K562 (cell line): ENCODE measurements at regions not wholly inside any gene's neighbourhood (a gene's known extent, or its start where the extent isn't known, plus 50 kb on each side); places are given as distances from the start of the nearest gene placed in this dataset.

ENCODE experiments used
- CTCF ChIP-seq, 3 experiments: IDR thresholded peaks in 2 of 3; conservative IDR thresholded peaks in 1 of 3; 2 replicates each; pipeline ENCODE4 v1.5.1; 2011 to 2012; ENCODE audit warnings: low read length in 3 of 3, mild to moderate bottlenecking in 3 of 3, control low read depth in 2 of 3, improper control_type of control experiment in 1 of 3, inconsistent platforms in 1 of 3, low read depth in 1 of 3, mixed read lengths in 1 of 3, moderate library complexity in 1 of 3; ENCODE audit not compliant: insufficient read depth in 2 of 3
- FOXM1 ChIP-seq, 2 experiments: fragments of 450-650 bp in 1 of 2; sonication (generic) in 1 of 2; formaldehyde crosslinking in 1 of 2; IDR thresholded peaks; 2 replicates each; pipeline versions ENCODE4 v1.6.1 to v1.9.0; 2017 to 2022; ENCODE audit warnings: low read depth in 2 of 2, mild to moderate bottlenecking in 2 of 2, missing genetic modification reagents in 1 of 2, moderate library complexity in 1 of 2
- HLTF ChIP-seq: fragments of 450-650 bp; IDR thresholded peaks from 2 replicates; pipeline ENCODE4 v1.6.1; 2016
- MAFF ChIP-seq: IDR thresholded peaks from 2 replicates; pipeline ENCODE4 v1.6.1; 2012; ENCODE audit warnings: low read length, improper control_type of control experiment
- NCOA2 ChIP-seq, 2 experiments: fragments of 450-650 bp; IDR thresholded peaks; 2 replicates each; pipeline ENCODE4 v1.6.1; 2018; ENCODE audit warnings: mild to moderate bottlenecking in 2 of 2, moderate library complexity in 1 of 2; ENCODE audit not compliant: partially characterized antibody in 2 of 2
- NR2F6 ChIP-seq: fragments of 450-650 bp; formaldehyde crosslinking; IDR thresholded peaks from 2 replicates; pipeline ENCODE4 v1.4.0; 2020; ENCODE audit warnings: mild to moderate bottlenecking
- ZBTB9 ChIP-seq: fragments of 450-650 bp; formaldehyde crosslinking; IDR thresholded peaks from 2 replicates; pipeline ENCODE4 v1.4.0; 2020; ENCODE audit warnings: mild to moderate bottlenecking, moderate library complexity

GRCh38 chr6:62974452-62974851 is 236.8 kb upstream of the FKBP1C start:
- no peak for TF ChIP-seq CTCF (IDR thresholded peaks at IDR 0.05 in 2 of 3, conservative IDR thresholded peaks at IDR 0.05 in 1 of 3; ENCODE audit: insufficient read depth in 2 of 3, low read depth in 1 of 3, low read length in 3 of 3)
- no peak for TF ChIP-seq NR2F6 (CRISPR knock-in tag)
- no peak for TF ChIP-seq MAFF
- TF ChIP-seq FOXM1 (IDR thresholded peaks at IDR 0.05; ENCODE audit: low read depth) = no peak
- no peak for TF ChIP-seq FOXM1 (CRISPR knock-in tag; IDR thresholded peaks at IDR 0.05; ENCODE audit: low read depth)
- TF ChIP-seq NCOA2 (IDR thresholded peaks at IDR 0.05; ENCODE audit: partially characterized antibody in 2 of 2) = no peak
- no peak for TF ChIP-seq HLTF
- TF ChIP-seq ZBTB9 (CRISPR knock-in tag) = no peak
